ENCODE measurements at regions not wholly inside any gene's neighbourhood (a gene's known extent, or its start where the extent isn't known, plus 50 kb on each side); places are given as distances from the start of the nearest gene placed in this dataset.
A peak's percentile ranks its signal among the peaks of the same experiment; 100 is the strongest.

- DNase-seq (ENCODE audit: low read depth), result no peak
Measured at GRCh38 chr9:129333617-129334104, 155.6 kb upstream of the IER5L start.

GRCh38 chr9:129332581-129332980, 154.5 kb upstream of the IER5L start:
- DNase-seq (ENCODE audit: low read depth), result no peak

GRCh38 chr9:129331772-129332500, 153.9 kb upstream of the IER5L start:
- DNase-seq (ENCODE audit: low read depth), result no peak

GRCh38 chr9:129331493-129331765, 153.4 kb upstream of the IER5L start:
- no peak for DNase-seq (ENCODE audit: low read depth)

GRCh38 chr9:129330711-129331492, 152.8 kb upstream of the IER5L start:
- peak; percentile 22 for DNase-seq (ENCODE audit: low read depth)

- no peak for DNase-seq (ENCODE audit: low read depth)
Measured at GRCh38 chr9:129328355-129329042, 150.4 kb upstream of the IER5L start.

- DNase-seq (ENCODE audit: low read depth), result no peak
Measured at GRCh38 chr9:129327552-129328328, 149.7 kb upstream of the IER5L start.

- DNase-seq (ENCODE audit: low read depth), result no peak
Measured at GRCh38 chr9:129326061-129327005, 148.3 kb upstream of the IER5L start.

GRCh38 chr9:129324808-129325502, 146.9 kb upstream of the IER5L start:
- DNase-seq (ENCODE audit: low read depth), result no peak

GRCh38 chr9:129323999-129324553, 146.0 kb upstream of the IER5L start:
- DNase-seq (ENCODE audit: low read depth), result no peak

- no peak for DNase-seq (ENCODE audit: low read depth)
Measured at GRCh38 chr9:129323376-129323998, 145.4 kb upstream of the IER5L start.

GRCh38 chr9:129322641-129323375, 144.7 kb upstream of the IER5L start:
- no peak for DNase-seq (ENCODE audit: low read depth)

GRCh38 chr9:129322022-129322621, 144.1 kb upstream of the IER5L start:
- DNase-seq (ENCODE audit: low read depth), result no peak

- no peak for DNase-seq (ENCODE audit: low read depth)
Measured at GRCh38 chr9:129321286-129322021, 143.4 kb upstream of the IER5L start.

GRCh38 chr9:129320575-129321285, 142.7 kb upstream of the IER5L start:
- DNase-seq (ENCODE audit: low read depth), result no peak

- no peak for DNase-seq (ENCODE audit: low read depth)
Measured at GRCh38 chr9:129319938-129320481, 141.9 kb upstream of the IER5L start.
